SK-N-SH (cell line): ENCODE measurements at regions not wholly inside any gene's neighbourhood (a gene's known extent, or its start where the extent isn't known, plus 50 kb on each side); places are given as distances from the start of the nearest gene placed in this dataset.
A peak's percentile ranks its signal among the peaks of the same experiment; 100 is the strongest.

Experiments used
- CTCF ChIA-PET: fragments of 300-600, 350-600 bp; formaldehyde crosslinking; extraction: SDS; loops from one replicate; lab custom pipeline; 2021; lab: Yijun Ruan, JAX
- POLR2A ChIA-PET: fragments of 350-600 bp; sonication (Branson Sonifier 250); formaldehyde crosslinking; extraction: SDS; loops from one replicate; lab custom pipeline; 2020; ENCODE audit warnings: antibody characterized with exemption, inconsistent platforms; lab: Yijun Ruan, JAX
- DNase-seq: peaks from one replicate; pipeline ENCODE4 v3.0.0; 2012
- H2AFZ ChIP-seq: fragments of 200-600 bp; sonication (generic); 2 replicates; pipeline ENCODE4 v1.8.1; 2016; ENCODE audit warnings: antibody characterized with exemption, mild to moderate bottlenecking, low read depth
- H3F3A ChIP-seq: fragments of 200-600 bp; sonication (generic); replicated peaks from 2 replicates; pipeline ENCODE3; 2016; ENCODE audit warnings: antibody characterized with exemption, mild to moderate bottlenecking; ENCODE audit not compliant: insufficient read depth
- H3K27ac ChIP-seq, 2 experiments: fragments of 200-500 bp in 1 of 2; fragments of 200-600 bp in 1 of 2; sonication (Bioruptor generic) in 1 of 2; sonication (generic), shearing (Covaris generic) in 1 of 2; 2 replicates each; pipeline versions ENCODE4 v1.5.1 to v1.6.1; 2014 to 2016; ENCODE audit warnings: low read depth in 2 of 2, inconsistent platforms in 1 of 2, low read length in 1 of 2, mild to moderate bottlenecking in 1 of 2, mixed read lengths in 1 of 2
- H3K27me3 ChIP-seq: fragments of 200-600 bp; sonication (generic), shearing (Covaris generic); 2 replicates; pipeline ENCODE4 v1.6.1; 2016; ENCODE audit warnings: mixed run types; ENCODE audit not compliant: insufficient read depth
- H3K36me3 ChIP-seq, 2 experiments: fragments of 200-500 bp in 1 of 2; fragments of 200-600 bp in 1 of 2; sonication (Bioruptor generic) in 1 of 2; sonication (generic) in 1 of 2; replicated peaks in 1 of 2; 2 replicates each; pipeline versions ENCODE3 to v1.5.1; 2014 to 2016; ENCODE audit warnings: low read length in 1 of 2, mild to moderate bottlenecking in 1 of 2; ENCODE audit not compliant: insufficient read depth in 2 of 2, control insufficient read depth in 1 of 2
- H3K4me1 ChIP-seq, 2 experiments: fragments of 200-500 bp in 1 of 2; fragments of 200-600 bp in 1 of 2; sonication (Bioruptor generic) in 1 of 2; sonication (generic), shearing (Covaris generic) in 1 of 2; 2 replicates each; pipeline versions ENCODE4 v1.5.1 to v1.6.1; 2014 to 2016; ENCODE audit warnings: low read depth in 1 of 2, low read length in 1 of 2, mixed run types in 1 of 2; ENCODE audit not compliant: insufficient read depth in 2 of 2, control insufficient read depth in 1 of 2
- H3K4me2 ChIP-seq: fragments of 200-600 bp; sonication (generic), shearing (Covaris generic); 2 replicates; pipeline ENCODE4 v1.6.1; 2017; ENCODE audit warnings: mixed run types
- H3K4me3 ChIP-seq, 2 experiments: fragments of 200-500 bp in 1 of 2; fragments of 200-600 bp in 1 of 2; sonication (Bioruptor generic) in 1 of 2; sonication (generic), shearing (Covaris generic) in 1 of 2; 2 replicates each; pipeline versions ENCODE4 v1.5.1 to v1.8.1; 2014 to 2016; ENCODE audit warnings: low read depth in 2 of 2, inconsistent platforms in 1 of 2, low read length in 1 of 2, mild to moderate bottlenecking in 1 of 2, mixed read lengths in 1 of 2, moderate library complexity in 1 of 2
- H3K79me2 ChIP-seq: fragments of 200-600 bp; sonication (generic); 2 replicates; pipeline ENCODE4 v1.8.1; 2017; ENCODE audit warnings: mild to moderate bottlenecking; ENCODE audit not compliant: insufficient read depth
- H3K9ac ChIP-seq: fragments of 200-600 bp; sonication (generic); 2 replicates; pipeline ENCODE4 v1.6.1; 2017; ENCODE audit warnings: mixed run types
- H3K9me2 ChIP-seq: fragments of 200-600 bp; sonication (generic); 2 replicates; pipeline ENCODE4 v1.6.1; 2017; ENCODE audit warnings: mixed run types
- H3K9me3 ChIP-seq: fragments of 200-600 bp; sonication (generic); 2 replicates; pipeline ENCODE4 v1.6.1; 2017; ENCODE audit warnings: mixed run types, mild to moderate bottlenecking, moderate library complexity
- H4K20me1 ChIP-seq: fragments of 200-600 bp; sonication (generic); 2 replicates; pipeline ENCODE4 v1.6.1; 2017; ENCODE audit warnings: mild to moderate bottlenecking, mixed run types; ENCODE audit not compliant: insufficient read depth
- CHD2 ChIP-seq: fragments of 150-350 bp; IDR thresholded peaks from 2 replicates; pipeline ENCODE4 v1.6.1; 2018; ENCODE audit warnings: low read length; ENCODE audit not compliant: partially characterized antibody
- EP300 ChIP-seq, 2 experiments: IDR thresholded peaks; 2 replicates each; pipeline versions ENCODE4 v1.4.0 to v1.6.1; 2012; ENCODE audit warnings: borderline replicate concordance in 1 of 2, low read depth in 1 of 2, low read length in 1 of 2
- FOSL2 ChIP-seq: IDR thresholded peaks from 2 replicates; pipeline ENCODE4 v1.4.0; 2012; ENCODE audit warnings: low read depth, mild to moderate bottlenecking, moderate library complexity, borderline replicate concordance
- FOXJ3 ChIP-seq: sonication (generic); formaldehyde crosslinking; IDR thresholded peaks from 2 replicates; pipeline ENCODE4 v1.5.1; 2020; ENCODE audit warnings: mild to moderate bottlenecking, missing genetic modification reagents
- GABPA ChIP-seq: IDR thresholded peaks from 2 replicates; pipeline ENCODE4 v1.4.0; 2012; ENCODE audit warnings: low read depth, mild to moderate bottlenecking
- GATA2 ChIP-seq: sonication (generic); formaldehyde crosslinking; IDR thresholded peaks from 2 replicates; pipeline ENCODE4 v1.5.0; 2020; ENCODE audit warnings: mild to moderate bottlenecking, missing genetic modification reagents
- MAX ChIP-seq: IDR thresholded peaks from 2 replicates; pipeline ENCODE4 v1.4.0; 2012; ENCODE audit warnings: low read depth
- MEF2A ChIP-seq: IDR thresholded peaks from 2 replicates; pipeline ENCODE4 v1.4.0; 2012; ENCODE audit warnings: low read depth, borderline replicate concordance
- MXI1 ChIP-seq: IDR thresholded peaks from 2 replicates; pipeline ENCODE4 v1.6.1; 2012; ENCODE audit warnings: mild to moderate bottlenecking, low read depth, low read length, improper control_type of control experiment
- NFIC ChIP-seq: IDR thresholded peaks from 2 replicates; pipeline ENCODE4 v1.4.0; 2012; ENCODE audit warnings: borderline replicate concordance
- PBX3 ChIP-seq: IDR thresholded peaks from 2 replicates; pipeline ENCODE4; 2012
- RAD21 ChIP-seq: IDR thresholded peaks from 2 replicates; pipeline ENCODE4 v1.6.1; 2012; ENCODE audit warnings: mild to moderate bottlenecking, low read length
- RCOR1 ChIP-seq: fragments of 150-350 bp; IDR thresholded peaks from 2 replicates; pipeline ENCODE4 v1.6.1; 2017; ENCODE audit warnings: antibody characterized with exemption, low read length
- TCF12 ChIP-seq: IDR thresholded peaks from 2 replicates; pipeline ENCODE4 v1.4.0; 2012
- TEAD4 ChIP-seq: IDR thresholded peaks from 2 replicates; pipeline ENCODE4 v1.4.0; 2012; ENCODE audit warnings: mild to moderate bottlenecking, borderline replicate concordance; ENCODE audit not compliant: insufficient read depth
- WGBS: methylation state at CpG from one replicate; pipeline ENCODE4 v1.1.6; 2017; ENCODE audit warnings: low lambda C conversion rate; 5-methylcytosine and 5-hydroxymethylcytosine counted together

- TF ChIP-seq GABPA (no peak), MAX (no peak)
Observed at GRCh38 chr13:39840201-39840600, 184.7 kb downstream of the COG6 start (continued).

GRCh38 chr13:39847336-39847735 is 191.9 kb downstream of the COG6 start:
- Histone ChIP-seq H3K79me2 (no peaks in the 10 kb centered on the region), H3K4me2 (no peak overlapping the region), H3K9me2 (no peaks in the 10 kb centered on the region), H3K27me3 (no peaks in the 10 kb centered on the region), H2AFZ (peak overlapping the region; percentile 56; the same call in 1 of the 2 replicates), H3K9ac (no peak overlapping the region), H3F3A (no peaks in the 10 kb centered on the region), H3K36me3 (no peaks in the 10 kb centered on the region), H4K20me1 (no peaks in the 10 kb centered on the region), H3K4me3 (no peak overlapping the region), H3K4me1 (no peaks in the 10 kb centered on the region), H3K9me3 (no peaks in the 10 kb centered on the region), H3K27ac (no peak overlapping the region)
- TF ChIP-seq RAD21: no peak
- TF ChIP-seq RCOR1: no peak
- TF ChIP-seq NFIC: no peak
- no peak for TF ChIP-seq FOXJ3 (CRISPR knock-in tag)
- TF ChIP-seq MEF2A: no peak
- ChIA-PET CTCF (no interaction called here), POLR2A (no interaction called here)
- no peak for DNase-seq
- WGBS: 56% methylated on average over 3 of the region's 3 CpGs

GRCh38 chr13:39855236-39855635 is 199.8 kb downstream of the COG6 start:
- Histone ChIP-seq H3K4me2 (no peak overlapping the region), H3K27me3 (no peaks in the 10 kb centered on the region), H3K9me2 (no peaks in the 10 kb centered on the region), H3F3A (no peaks in the 10 kb centered on the region), H3K9me3 (no peaks in the 10 kb centered on the region), H2AFZ (no peak overlapping the region), H4K20me1 (no peaks in the 10 kb centered on the region), H3K36me3 (no peaks in the 10 kb centered on the region), H3K79me2 (no peaks in the 10 kb centered on the region), H3K9ac (no peak overlapping the region), H3K4me3 (no peak overlapping the region), H3K27ac (peak overlapping the region in 1 of 2 experiments; percentile 25; a peak in 2 of 4 replicates), H3K4me1 (peaks cover 0 to 20% of the 10 kb centered on the region in 2 experiments; a peak in 2 of 4 replicates)
- ChIA-PET POLR2A (no interaction called here), CTCF (interaction anchor here (0.6 to 1.0 kb wide), 4 partner anchors 9 to 87 kb away, joined by 3 to 4 read pairs (median 3); no protein-coding TSS in a partner anchor)
- 37% methylated on average over 4 of the region's 4 CpGs for WGBS
- peak; percentile 19 for DNase-seq
- TF ChIP-seq MAX (no peak), TEAD4 (no peak), CHD2 (no peak), PBX3 (peak; percentile 21; the same call in 1 of the 2 replicates), RCOR1 (peak; percentile 41; the same call in 1 of the 2 replicates), MXI1 (peak; percentile 21; the same call in 1 of the 2 replicates), EP300 (IDR thresholded peaks at IDR 0.05; ENCODE audit: borderline replicate concordance in 1 of 2, low read depth in 1 of 2, low read length in 1 of 2) (0 out of 4 replicates have a peak, but pooled peaks of 1 of the 2 experiments have one; percentile 23), GATA2 (CRISPR knock-in tag) (peak; percentile 14; the same call in 1 of the 2 replicates), FOSL2 (0 out of 2 replicates have a peak, but pooled peaks have one; percentile 11), TCF12 (peak; percentile 74), NFIC (peak; percentile 13; the same call in 1 of the 2 replicates)
